ENCODE measurements at regions not wholly inside any gene's neighbourhood (a gene's known extent, or its start where the extent isn't known, plus 50 kb on each side); places are given as distances from the start of the nearest gene placed in this dataset.

- TF ChIP-seq, protein P1, sequence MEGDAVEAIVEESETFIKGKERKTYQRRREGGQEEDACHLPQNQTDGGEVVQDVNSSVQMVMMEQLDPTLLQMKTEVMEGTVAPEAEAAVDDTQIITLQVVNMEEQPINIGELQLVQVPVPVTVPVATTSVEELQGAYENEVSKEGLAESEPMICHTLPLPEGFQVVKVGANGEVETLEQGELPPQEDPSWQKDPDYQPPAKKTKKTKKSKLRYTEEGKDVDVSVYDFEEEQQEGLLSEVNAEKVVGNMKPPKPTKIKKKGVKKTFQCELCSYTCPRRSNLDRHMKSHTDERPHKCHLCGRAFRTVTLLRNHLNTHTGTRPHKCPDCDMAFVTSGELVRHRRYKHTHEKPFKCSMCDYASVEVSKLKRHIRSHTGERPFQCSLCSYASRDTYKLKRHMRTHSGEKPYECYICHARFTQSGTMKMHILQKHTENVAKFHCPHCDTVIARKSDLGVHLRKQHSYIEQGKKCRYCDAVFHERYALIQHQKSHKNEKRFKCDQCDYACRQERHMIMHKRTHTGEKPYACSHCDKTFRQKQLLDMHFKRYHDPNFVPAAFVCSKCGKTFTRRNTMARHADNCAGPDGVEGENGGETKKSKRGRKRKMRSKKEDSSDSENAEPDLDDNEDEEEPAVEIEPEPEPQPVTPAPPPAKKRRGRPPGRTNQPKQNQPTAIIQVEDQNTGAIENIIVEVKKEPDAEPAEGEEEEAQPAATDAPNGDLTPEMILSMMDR (IDR thresholded peaks at IDR 0.05), result no peak
- TF ChIP-seq ZFX (IDR thresholded peaks at IDR 0.05; ENCODE audit: borderline replicate concordance), result no peak
Measured at GRCh38 chr13:111661776-111662175, 341.3 kb downstream of the TEX29 start.
